ENCODE measurements at regions not wholly inside any gene's neighbourhood (a gene's known extent, or its start where the extent isn't known, plus 50 kb on each side); places are given as distances from the start of the nearest gene placed in this dataset.

DNA sequence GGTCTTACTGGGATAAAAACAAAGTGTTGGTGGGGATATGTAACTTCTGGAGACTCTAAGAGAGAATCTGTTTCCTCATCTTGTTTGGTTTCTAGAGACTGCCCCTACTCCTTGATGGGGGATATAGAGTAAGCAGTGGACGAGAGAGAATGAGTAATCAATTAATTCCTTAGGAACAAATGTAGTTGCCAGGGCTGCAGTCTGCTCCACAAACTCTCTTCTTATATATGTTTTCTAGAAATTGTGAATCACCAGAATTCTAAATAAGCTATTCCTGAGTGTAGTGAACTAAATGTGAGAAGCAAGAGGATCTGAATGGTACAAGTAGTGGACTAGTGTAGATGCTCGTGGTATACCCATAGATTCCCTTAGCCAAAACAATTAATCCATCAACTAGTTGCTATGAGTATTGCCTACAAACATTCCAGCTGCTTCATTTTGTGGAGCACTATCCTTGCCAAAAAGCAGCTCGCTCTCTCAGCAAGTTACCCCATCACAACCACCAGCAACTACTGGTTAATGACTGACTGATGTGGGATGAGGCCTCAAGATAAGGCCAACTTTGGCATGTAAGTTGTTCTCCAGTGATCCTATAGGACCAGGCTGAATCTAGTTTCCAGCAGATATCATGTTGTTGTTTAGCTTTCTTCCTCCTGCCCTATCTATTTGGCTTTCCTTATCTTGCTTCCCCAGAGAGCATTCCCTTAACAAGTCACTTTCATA, 273.0 kb downstream of the SLC7A11 start:
- H2AFZ ChIP-seq (ENCODE audit: low read depth, low read length): no peak overlapping the region
- TF ChIP-seq CTCF (IDR thresholded peaks at IDR 0.05; ENCODE audit: borderline replicate concordance, extremely low read depth, low read length, poor library complexity, severe bottlenecking) (no peak), EZH2 (IDR thresholded peaks at IDR 0.05; ENCODE audit: borderline replicate concordance, low read depth, low read length, severe bottlenecking) (no peak)
- H4K20me1 ChIP-seq (ENCODE audit: insufficient read depth, low read length): no peaks in the 10 kb centered on the region
- ATAC-seq (ENCODE audit: insufficient read depth, low read depth) (no peak), DNase-seq (no peak)
- H3K4me3 ChIP-seq (ENCODE audit: low read depth in 1 of 2, low read length in 2 of 2): no peak overlapping the region
- H3K4me2 ChIP-seq (ENCODE audit: insufficient read depth, low read length): no peak overlapping the region
- no peaks in the 10 kb centered on the region for H3K36me3 ChIP-seq (ENCODE audit: insufficient read depth, low read length)
- no peaks in the 10 kb centered on the region for H3K4me1 ChIP-seq (ENCODE audit: insufficient read depth, low read length)
- no peaks in the 10 kb centered on the region for H3K79me2 ChIP-seq (ENCODE audit: insufficient read depth, low read length)
- no peaks in the 10 kb centered on the region for H3K9me3 ChIP-seq (ENCODE audit: insufficient read depth, low read length, severe bottlenecking)
- no peak overlapping the region for H3K9ac ChIP-seq (ENCODE audit: low read depth, low read length)
- H3K27me3 ChIP-seq (ENCODE audit: insufficient read depth, low read length, poor library complexity): no peaks in the 10 kb centered on the region
- H3K27ac ChIP-seq (ENCODE audit: low read length): no peak overlapping the region

DNA sequence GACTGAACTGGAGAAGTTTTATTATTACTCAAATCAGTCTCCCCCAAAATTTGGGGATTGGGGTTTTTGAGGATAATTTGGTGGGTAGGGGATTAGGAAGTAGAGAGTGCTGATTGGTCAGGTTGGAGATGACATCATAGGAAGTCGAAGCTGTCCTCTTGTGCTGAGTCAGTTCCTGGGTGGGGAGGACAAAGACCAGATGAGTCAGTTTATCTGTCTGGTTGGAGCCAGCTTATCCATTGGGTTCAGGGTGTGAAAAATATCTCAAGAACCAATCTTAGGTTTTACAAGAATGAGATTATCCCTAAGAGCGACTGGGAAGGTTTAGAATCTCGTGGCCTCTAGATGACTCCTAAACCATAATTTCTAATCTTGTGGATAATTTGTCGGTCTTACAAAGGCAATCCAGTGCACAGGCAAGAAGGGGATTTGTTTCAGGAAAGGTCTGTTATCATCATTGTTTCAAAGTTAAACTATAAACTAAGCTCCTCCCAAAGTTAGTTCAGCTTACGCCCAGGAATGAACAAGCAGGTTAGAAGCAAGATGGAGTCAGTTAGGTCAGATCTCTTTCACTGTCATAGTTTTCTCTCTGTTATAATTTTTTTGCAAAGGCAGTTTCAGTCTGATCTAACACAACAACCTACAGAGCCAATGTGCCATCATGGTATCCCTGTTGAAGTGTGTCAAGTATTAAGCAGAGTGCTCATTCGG, 274.5 kb downstream of the SLC7A11 start:
- DNase-seq (no peak), ATAC-seq (ENCODE audit: insufficient read depth, low read depth) (no peak)
- no peak overlapping the region for H2AFZ ChIP-seq (ENCODE audit: low read depth, low read length)
- no peaks in the 10 kb centered on the region for H3K27me3 ChIP-seq (ENCODE audit: insufficient read depth, low read length, poor library complexity)
- no peaks in the 10 kb centered on the region for H4K20me1 ChIP-seq (ENCODE audit: insufficient read depth, low read length)
- H3K9me3 ChIP-seq (ENCODE audit: insufficient read depth, low read length, severe bottlenecking): no peaks in the 10 kb centered on the region
- H3K27ac ChIP-seq (ENCODE audit: low read length): no peak overlapping the region
- no peak overlapping the region for H3K4me3 ChIP-seq (ENCODE audit: low read depth in 1 of 2, low read length in 2 of 2)
- no peaks in the 10 kb centered on the region for H3K4me1 ChIP-seq (ENCODE audit: insufficient read depth, low read length)
- H3K36me3 ChIP-seq (ENCODE audit: insufficient read depth, low read length): no peaks in the 10 kb centered on the region
- H3K79me2 ChIP-seq (ENCODE audit: insufficient read depth, low read length): no peaks in the 10 kb centered on the region
- no peak overlapping the region for H3K9ac ChIP-seq (ENCODE audit: low read depth, low read length)
- TF ChIP-seq CTCF (IDR thresholded peaks at IDR 0.05; ENCODE audit: borderline replicate concordance, extremely low read depth, low read length, poor library complexity, severe bottlenecking) (no peak), EZH2 (IDR thresholded peaks at IDR 0.05; ENCODE audit: borderline replicate concordance, low read depth, low read length, severe bottlenecking) (no peak)
- no peak overlapping the region for H3K4me2 ChIP-seq (ENCODE audit: insufficient read depth, low read length)

- H3K27ac ChIP-seq (ENCODE audit: low read length): no peak overlapping the region
Observed at GRCh38 chr4:137966504-137966903, 275.6 kb downstream of the SLC7A11 start.

More at GRCh38 chr4:137966504-137966903, 275.6 kb downstream of the SLC7A11 start:
- Histone ChIP-seq H3K4me2 (ENCODE audit: insufficient read depth, low read length) (no peak overlapping the region), H3K79me2 (ENCODE audit: insufficient read depth, low read length) (no peaks in the 10 kb centered on the region), H3K9me3 (ENCODE audit: insufficient read depth, low read length, severe bottlenecking) (no peaks in the 10 kb centered on the region), H3K9ac (ENCODE audit: low read depth, low read length) (no peak overlapping the region), H4K20me1 (ENCODE audit: insufficient read depth, low read length) (no peaks in the 10 kb centered on the region), H3K27me3 (ENCODE audit: insufficient read depth, low read length, poor library complexity) (no peaks in the 10 kb centered on the region), H3K4me1 (ENCODE audit: insufficient read depth, low read length) (no peaks in the 10 kb centered on the region), H3K4me3 (ENCODE audit: low read depth in 1 of 2, low read length in 2 of 2) (no peak overlapping the region), H3K36me3 (ENCODE audit: insufficient read depth, low read length) (no peaks in the 10 kb centered on the region), H2AFZ (ENCODE audit: low read depth, low read length) (no peak overlapping the region)
- ATAC-seq (ENCODE audit: insufficient read depth, low read depth) (no peak), DNase-seq (no peak)
- TF ChIP-seq EZH2 (IDR thresholded peaks at IDR 0.05; ENCODE audit: borderline replicate concordance, low read depth, low read length, severe bottlenecking) (no peak), CTCF (IDR thresholded peaks at IDR 0.05; ENCODE audit: borderline replicate concordance, extremely low read depth, low read length, poor library complexity, severe bottlenecking) (no peak)
